Gastroesophageal sphincter (tissue), 3 donors: ENCODE measurements at regions not wholly inside any gene's neighbourhood (a gene's known extent, or its start where the extent isn't known, plus 50 kb on each side); places are given as distances from the start of the nearest gene placed in this dataset.

Source experiments
- CTCF ChIP-seq, 4 experiments: fragments of 200-600 bp in 2 of 4; fragments of 450-650 bp in 2 of 4; sonication (generic) in 1 of 4; IDR thresholded peaks; one replicate each; pipeline ENCODE4 v1.5.1; 2017 to 2019; ENCODE audit warnings: antibody characterized with exemption in 4 of 4, mild to moderate bottlenecking in 2 of 4, moderate library complexity in 2 of 4
- EP300 ChIP-seq: sonication (generic); formaldehyde crosslinking; IDR thresholded peaks from one replicate; pipeline ENCODE4 v1.6.1; 2017; ENCODE audit warnings: antibody characterized with exemption, mild to moderate bottlenecking
- POLR2A ChIP-seq, 2 donors: fragments of 450-650 bp; IDR thresholded peaks; one replicate each; pipeline ENCODE4 v1.6.1; 2017; ENCODE audit warnings: antibody characterized with exemption in 2 of 2, mild to moderate bottlenecking in 2 of 2, moderate library complexity in 1 of 2
- POLR2AphosphoS5 ChIP-seq: sonication (generic); formaldehyde crosslinking; IDR thresholded peaks from one replicate; pipeline ENCODE4 v1.6.1; 2017; ENCODE audit warnings: antibody characterized with exemption

- TF ChIP-seq CTCF (IDR thresholded peaks at IDR 0.05) (no peak), POLR2A (IDR thresholded peaks at IDR 0.05) (no peak), POLR2AphosphoS5 (peak; percentile 13), EP300 (no peak)
Measured at GRCh38 chr3:72776-73175, 123.8 kb upstream of the CHL1 start.
